ENCODE measurements at regions not wholly inside any gene's neighbourhood (a gene's known extent, or its start where the extent isn't known, plus 50 kb on each side); places are given as distances from the start of the nearest gene placed in this dataset.

- no peak for DNase-seq
Observed at GRCh38 chr2:64222351-64222750, 78.1 kb upstream of the PELI1 start.

GRCh38 chr2:64223055-64223454, 78.8 kb upstream of the PELI1 start:
- DNase-seq = no peak

- no peak for DNase-seq
Observed at GRCh38 chr2:64225491-64225890, 81.3 kb upstream of the PELI1 start.

GRCh38 chr2:64226611-64227010, 82.4 kb upstream of the PELI1 start:
- no peak for DNase-seq

GRCh38 chr2:64227603-64228125, 83.4 kb upstream of the PELI1 start:
- DNase-seq = no peak

GRCh38 chr2:64228126-64228678, 84.0 kb upstream of the PELI1 start:
- DNase-seq = peak; percentile 57

- DNase-seq = no peak
Observed at GRCh38 chr2:64228918-64229317, 84.7 kb upstream of the PELI1 start.

GRCh38 chr2:64230540-64230939, 86.3 kb upstream of the PELI1 start:
- no peak for DNase-seq

- no peak for DNase-seq
Observed at GRCh38 chr2:64232266-64232665, 88.0 kb upstream of the PELI1 start.

- DNase-seq = no peak
Observed at GRCh38 chr2:64233376-64233922, 89.2 kb upstream of the PELI1 start.

GRCh38 chr2:64234150-64234549, 89.9 kb upstream of the PELI1 start:
- no peak for DNase-seq

GRCh38 chr2:64234785-64235184, 90.6 kb upstream of the PELI1 start:
- no peak for DNase-seq

GRCh38 chr2:64237266-64237665, 93.0 kb upstream of the PELI1 start:
- no peak for DNase-seq

- DNase-seq = no peak
Observed at GRCh38 chr2:64238799-64239198, 94.6 kb upstream of the PELI1 start.

GRCh38 chr2:64243081-64244036, 99.1 kb upstream of the PELI1 start:
- no peak for DNase-seq

- no peak for DNase-seq
Observed at GRCh38 chr2:64244037-64244416, 99.8 kb upstream of the PELI1 start.

GRCh38 chr2:64245631-64246030, 101.4 kb upstream of the PELI1 start:
- no peak for DNase-seq

- DNase-seq = no peak
Observed at GRCh38 chr2:64246962-64247361, 102.7 kb upstream of the PELI1 start.

- DNase-seq = no peak
Observed at GRCh38 chr2:64249426-64249825, 105.2 kb upstream of the PELI1 start.

- no peak for DNase-seq
Observed at GRCh38 chr2:64250063-64250462, 105.8 kb upstream of the PELI1 start.

GRCh38 chr2:64250751-64251423, 106.7 kb upstream of the PELI1 start:
- DNase-seq = no peak

- no peak for DNase-seq
Observed at GRCh38 chr2:64251497-64252250, 107.5 kb upstream of the PELI1 start.

Measured in CD4-positive, alpha-beta T cell treated with Interleukin-10 for 1 hour (primary cell).